Right atrium auricular region (tissue), 2 donors: ENCODE measurements at regions not wholly inside any gene's neighbourhood (a gene's known extent, or its start where the extent isn't known, plus 50 kb on each side); places are given as distances from the start of the nearest gene placed in this dataset.

ENCODE experiments used
- DNase-seq: peaks from one replicate; pipeline ENCODE4 v3.0.0-alpha.2; 2019; ENCODE audit warnings: low spot score
- H3K27ac ChIP-seq, 2 donors: fragments of 200-600 bp; sonication (generic); 1 replicate in 1 of 2; 2 replicates in 1 of 2; pipeline ENCODE4 v1.5.1; 2016 to 2019
- H3K27me3 ChIP-seq, 2 donors: fragments of 200-600 bp; sonication (generic); one replicate each; pipeline versions ENCODE4 v1.5.1 to v1.6.0; 2017 to 2019
- H3K36me3 ChIP-seq: fragments of 200-600 bp; sonication (generic); one replicate; pipeline ENCODE4 v1.5.1; 2016
- H3K4me1 ChIP-seq, 2 donors: fragments of 200-600 bp; sonication (generic); one replicate each; pipeline versions ENCODE4 v1.5.1 to v1.6.0; 2017 to 2019
- H3K4me3 ChIP-seq, 2 donors: fragments of 200-600 bp; sonication (generic); 1 replicate in 1 of 2; 2 replicates in 1 of 2; pipeline ENCODE4 v1.5.1; 2017 to 2019; ENCODE audit warnings: mild to moderate bottlenecking in 1 of 2, moderate library complexity in 1 of 2
- H3K9me3 ChIP-seq, 2 donors: fragments of 200-600 bp; sonication (generic); one replicate each; pipeline ENCODE4 v1.5.1; 2019
- CTCF ChIP-seq, 2 donors: fragments of 200-600 bp; sonication (generic); IDR thresholded peaks; one replicate each; pipeline ENCODE4 v1.5.1; 2019; ENCODE audit warnings: antibody characterized with exemption in 2 of 2

- H3K4me3 ChIP-seq = no peak overlapping the region
- no peak for TF ChIP-seq CTCF (IDR thresholded peaks at IDR 0.05)
- no peaks in the 10 kb centered on the region for H3K36me3 ChIP-seq
- H3K27ac ChIP-seq = no peak overlapping the region
- H3K27me3 ChIP-seq = no peaks in the 10 kb centered on the region
- H3K9me3 ChIP-seq = peaks cover 0 to 14% of the 10 kb centered on the region in 2 donors
- DNase-seq = no peak
- H3K4me1 ChIP-seq = no peaks in the 10 kb centered on the region
Observed at GRCh38 chr15:81442454-81442853, 68.4 kb upstream of the TMC3 start.

- H3K36me3 ChIP-seq = no peaks in the 10 kb centered on the region
- no peak for TF ChIP-seq CTCF (IDR thresholded peaks at IDR 0.05)
- H3K4me3 ChIP-seq = no peak overlapping the region
- H3K27me3 ChIP-seq = no peaks in the 10 kb centered on the region
- no peaks in the 10 kb centered on the region for H3K4me1 ChIP-seq
- H3K27ac ChIP-seq = no peak overlapping the region
- peaks cover 0 to 16% of the 10 kb centered on the region in 2 donors for H3K9me3 ChIP-seq
- DNase-seq = no peak
Observed at GRCh38 chr15:81434851-81435250, 60.8 kb upstream of the TMC3 start.

- H3K4me1 ChIP-seq = no peaks in the 10 kb centered on the region
- no peak overlapping the region for H3K4me3 ChIP-seq
- H3K27me3 ChIP-seq = no peaks in the 10 kb centered on the region
- H3K36me3 ChIP-seq = no peaks in the 10 kb centered on the region
- no peak overlapping the region for H3K27ac ChIP-seq
- no peak for DNase-seq
- peaks cover 0 to 16% of the 10 kb centered on the region in 2 donors for H3K9me3 ChIP-seq
- no peak for TF ChIP-seq CTCF (IDR thresholded peaks at IDR 0.05)
Observed at GRCh38 chr15:81433462-81433861, 59.4 kb upstream of the TMC3 start.

DNA sequence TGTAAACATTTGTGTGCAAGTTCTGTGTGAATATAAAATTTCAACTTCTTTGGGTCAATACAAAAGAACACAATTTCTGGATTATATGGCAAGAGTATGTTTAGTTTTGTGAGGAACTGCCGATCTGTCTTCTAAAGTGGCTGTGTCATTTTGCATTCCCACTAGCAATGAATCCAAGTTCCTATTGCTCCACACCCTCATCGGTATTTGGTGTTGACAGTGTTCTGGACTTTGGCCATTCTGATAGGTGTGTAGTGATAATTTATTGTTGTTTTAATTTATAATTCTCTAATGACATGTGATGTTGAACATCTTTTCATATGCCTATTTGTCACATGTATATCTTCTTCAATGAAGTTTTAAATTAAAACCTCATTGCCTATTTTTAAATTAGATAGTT, 58.2 kb upstream of the TMC3 start:
- Histone ChIP-seq H3K36me3 (no peaks in the 10 kb centered on the region), H3K27me3 (no peaks in the 10 kb centered on the region), H3K27ac (no peak overlapping the region), H3K4me3 (no peak overlapping the region), H3K4me1 (no peaks in the 10 kb centered on the region), H3K9me3 (peaks cover 0 to 16% of the 10 kb centered on the region in 2 donors)
- no peak for DNase-seq
- no peak for TF ChIP-seq CTCF (IDR thresholded peaks at IDR 0.05)

DNA sequence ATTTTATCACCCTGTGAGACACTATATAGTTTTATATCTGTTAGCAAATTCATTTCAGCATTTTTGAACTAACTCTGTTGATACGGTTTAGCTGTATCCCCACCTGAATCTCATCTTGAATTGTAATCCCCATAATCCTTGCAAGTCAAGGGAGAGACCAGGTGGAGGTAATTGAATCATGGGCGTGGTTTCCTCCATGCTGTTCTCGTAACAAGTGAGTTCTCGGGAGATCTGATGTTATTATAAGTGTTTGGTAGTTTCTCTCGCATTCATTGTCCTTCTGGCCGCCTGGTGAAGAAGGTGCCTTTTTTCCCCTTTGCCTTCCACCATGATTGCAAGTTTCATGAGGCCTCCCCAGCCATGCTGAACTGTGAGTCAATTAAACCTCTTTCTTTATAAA, 53.2 kb upstream of the TMC3 start:
- Histone ChIP-seq H3K27ac (no peak overlapping the region), H3K4me1 (no peaks in the 10 kb centered on the region), H3K9me3 (peaks cover 0 to 16% of the 10 kb centered on the region in 2 donors), H3K36me3 (no peaks in the 10 kb centered on the region), H3K27me3 (no peaks in the 10 kb centered on the region), H3K4me3 (no peak overlapping the region)
- DNase-seq = no peak
- no peak for TF ChIP-seq CTCF (IDR thresholded peaks at IDR 0.05)

DNA sequence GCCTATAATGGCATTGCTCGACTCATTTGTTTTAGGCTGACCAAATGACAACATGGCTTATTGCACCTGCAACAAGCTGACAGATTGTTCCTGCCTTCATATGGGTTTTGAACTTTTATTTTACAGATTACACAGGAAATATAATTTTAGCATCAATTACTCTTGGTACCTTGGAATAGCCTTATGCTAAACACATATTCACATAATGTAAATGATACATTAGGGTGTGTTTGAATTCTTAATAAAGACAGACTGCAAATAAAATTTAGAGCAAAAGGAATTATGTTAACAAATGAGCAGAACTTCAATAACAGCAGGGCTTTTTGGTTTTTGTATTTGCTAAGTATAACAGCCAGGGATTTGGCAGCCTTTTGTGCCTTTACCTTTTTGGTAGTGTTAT, 51.9 kb upstream of the TMC3 start:
- no peaks in the 10 kb centered on the region for H3K27me3 ChIP-seq
- peaks cover 0 to 9% of the 10 kb centered on the region in 2 donors for H3K9me3 ChIP-seq
- H3K36me3 ChIP-seq = no peaks in the 10 kb centered on the region
- H3K4me3 ChIP-seq = no peak overlapping the region
- no peak overlapping the region for H3K27ac ChIP-seq
- no peaks in the 10 kb centered on the region for H3K4me1 ChIP-seq
- TF ChIP-seq CTCF (IDR thresholded peaks at IDR 0.05) = no peak
- no peak for DNase-seq
